DOHH2 (cell line): ENCODE measurements at regions not wholly inside any gene's neighbourhood (a gene's known extent, or its start where the extent isn't known, plus 50 kb on each side); places are given as distances from the start of the nearest gene placed in this dataset.

Experiments used
- H3F3A ChIP-seq: fragments of 200-600 bp; sonication (generic), shearing (Covaris generic); 2 replicates; pipeline ENCODE4 v1.6.0; 2016; ENCODE audit warnings: antibody characterized with exemption, mild to moderate bottlenecking; ENCODE audit not compliant: control insufficient read depth, insufficient read depth
- H3K27ac ChIP-seq: fragments of 200-600 bp; sonication (generic); 2 replicates; pipeline ENCODE4 v1.5.1; 2014; ENCODE audit warnings: low read depth, mild to moderate bottlenecking, low read length, moderate library complexity
- H3K27me3 ChIP-seq: fragments of 200-600 bp; sonication (generic); 2 replicates; pipeline ENCODE4 v1.6.1; 2014; ENCODE audit warnings: mild to moderate bottlenecking, low read length, mixed read lengths; ENCODE audit not compliant: control insufficient read depth
- H3K36me3 ChIP-seq: fragments of 200-600 bp; sonication (generic); 2 replicates; pipeline ENCODE4 v1.6.1; 2014; ENCODE audit warnings: mild to moderate bottlenecking, low read length, moderate library complexity, mixed read lengths; ENCODE audit not compliant: control insufficient read depth
- H3K4me1 ChIP-seq: fragments of 200-600 bp; sonication (generic); 2 replicates; pipeline ENCODE4 v1.6.1; 2014; ENCODE audit warnings: mild to moderate bottlenecking, low read length, mixed read lengths; ENCODE audit not compliant: control insufficient read depth
- H3K4me2 ChIP-seq: fragments of 200-600 bp; sonication (generic); 2 replicates; pipeline ENCODE4 v1.6.0; 2014; ENCODE audit warnings: mild to moderate bottlenecking, low read length, moderate library complexity
- H3K4me3 ChIP-seq: fragments of 200-600 bp; sonication (generic); 2 replicates; pipeline ENCODE4 v1.5.1; 2014; ENCODE audit warnings: mild to moderate bottlenecking, low read length, mixed read lengths
- H3K79me2 ChIP-seq: fragments of 200-600 bp; sonication (generic); 2 replicates; pipeline ENCODE4 v1.6.1; 2014; ENCODE audit warnings: mild to moderate bottlenecking, low read length, mixed read lengths; ENCODE audit not compliant: control insufficient read depth
- H3K9me2 ChIP-seq: fragments of 200-600 bp; sonication (generic); replicated peaks from 2 replicates; pipeline ENCODE4 v1.6.1; 2014; ENCODE audit warnings: mild to moderate bottlenecking, low read length, mixed read lengths; ENCODE audit not compliant: control insufficient read depth
- H3K9me3 ChIP-seq: fragments of 200-600 bp; sonication (generic); 2 replicates; pipeline ENCODE4 v1.6.1; 2014; ENCODE audit warnings: antibody characterized with exemption, low read length, mixed read lengths; ENCODE audit not compliant: control insufficient read depth, insufficient read depth
- H4K20me1 ChIP-seq: fragments of 200-600 bp; sonication (generic); 2 replicates; pipeline ENCODE4 v1.6.0; 2014; ENCODE audit warnings: low read depth, mild to moderate bottlenecking, antibody characterized with exemption, low read length, moderate library complexity; ENCODE audit not compliant: control insufficient read depth, insufficient read depth
- EZH2phosphoT487 ChIP-seq: fragments of 200-600 bp; sonication (generic); IDR thresholded peaks from 2 replicates; pipeline ENCODE4 v1.6.1; 2017; ENCODE audit warnings: borderline replicate concordance, mild to moderate bottlenecking, antibody characterized with exemption, low read length, moderate library complexity, mixed read lengths
- TF ChIP-seq, protein P1 (sequence below): fragments of 200-600 bp; sonication (generic); IDR thresholded peaks from one replicate; pipeline ENCODE4 v1.5.1; 2014; ENCODE audit warnings: antibody characterized with exemption, mild to moderate bottlenecking, low read depth, low read length; ENCODE audit not compliant: poor library complexity, severe bottlenecking

- Histone ChIP-seq H3K9me3 (no peaks in the 10 kb centered on the region), H3K4me2 (no peak overlapping the region), H3K36me3 (no peaks in the 10 kb centered on the region), H3K27ac (no peak overlapping the region), H4K20me1 (no peaks in the 10 kb centered on the region), H3K9me2 (no peaks in the 10 kb centered on the region), H3K79me2 (no peaks in the 10 kb centered on the region), H3K27me3 (no peaks in the 10 kb centered on the region), H3K4me1 (no peaks in the 10 kb centered on the region), H3F3A (no peaks in the 10 kb centered on the region), H3K4me3 (no peak overlapping the region)
- no peak for TF ChIP-seq EZH2phosphoT487
- TF ChIP-seq, protein P1, sequence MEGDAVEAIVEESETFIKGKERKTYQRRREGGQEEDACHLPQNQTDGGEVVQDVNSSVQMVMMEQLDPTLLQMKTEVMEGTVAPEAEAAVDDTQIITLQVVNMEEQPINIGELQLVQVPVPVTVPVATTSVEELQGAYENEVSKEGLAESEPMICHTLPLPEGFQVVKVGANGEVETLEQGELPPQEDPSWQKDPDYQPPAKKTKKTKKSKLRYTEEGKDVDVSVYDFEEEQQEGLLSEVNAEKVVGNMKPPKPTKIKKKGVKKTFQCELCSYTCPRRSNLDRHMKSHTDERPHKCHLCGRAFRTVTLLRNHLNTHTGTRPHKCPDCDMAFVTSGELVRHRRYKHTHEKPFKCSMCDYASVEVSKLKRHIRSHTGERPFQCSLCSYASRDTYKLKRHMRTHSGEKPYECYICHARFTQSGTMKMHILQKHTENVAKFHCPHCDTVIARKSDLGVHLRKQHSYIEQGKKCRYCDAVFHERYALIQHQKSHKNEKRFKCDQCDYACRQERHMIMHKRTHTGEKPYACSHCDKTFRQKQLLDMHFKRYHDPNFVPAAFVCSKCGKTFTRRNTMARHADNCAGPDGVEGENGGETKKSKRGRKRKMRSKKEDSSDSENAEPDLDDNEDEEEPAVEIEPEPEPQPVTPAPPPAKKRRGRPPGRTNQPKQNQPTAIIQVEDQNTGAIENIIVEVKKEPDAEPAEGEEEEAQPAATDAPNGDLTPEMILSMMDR = no peak
Measured at GRCh38 chr20:52261792-52262191, 70.2 kb upstream of the ZFP64 start.

GRCh38 chr20:52259295-52259694 is 67.7 kb upstream of the ZFP64 start:
- no peaks in the 10 kb centered on the region for H3K9me2 ChIP-seq

DNA sequence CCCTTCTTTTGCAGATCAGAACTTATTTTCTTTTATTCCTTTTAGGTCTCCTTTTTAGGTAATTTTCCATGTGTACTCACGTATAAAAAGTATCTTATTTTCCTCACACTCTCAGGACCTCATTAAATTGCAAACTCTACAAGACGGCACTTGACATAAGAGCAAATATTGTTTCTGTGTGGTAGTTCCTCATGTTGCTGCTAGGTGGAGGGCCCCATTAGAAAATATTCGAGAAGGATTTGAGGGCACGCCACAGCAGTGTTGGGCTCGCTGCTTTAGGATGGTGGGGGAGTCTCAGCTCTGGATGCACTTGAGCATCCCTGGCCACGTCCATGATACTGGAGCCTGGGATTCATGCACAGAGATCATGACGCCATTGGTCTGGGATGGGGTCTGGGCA is 64.9 kb upstream of the ZFP64 start:
- no peak overlapping the region for H3K4me3 ChIP-seq
- no peaks in the 10 kb centered on the region for H3K9me2 ChIP-seq
- no peaks in the 10 kb centered on the region for H4K20me1 ChIP-seq
- H3K4me1 ChIP-seq = no peaks in the 10 kb centered on the region
- no peaks in the 10 kb centered on the region for H3K36me3 ChIP-seq
- H3K79me2 ChIP-seq = no peaks in the 10 kb centered on the region
- TF ChIP-seq EZH2phosphoT487 = no peak
- TF ChIP-seq, protein P1 = no peak
- H3K9me3 ChIP-seq = no peaks in the 10 kb centered on the region
- no peak overlapping the region for H3K4me2 ChIP-seq
- H3F3A ChIP-seq = no peaks in the 10 kb centered on the region
- H3K27ac ChIP-seq = no peak overlapping the region
- no peaks in the 10 kb centered on the region for H3K27me3 ChIP-seq

More at GRCh38 chr20:52259295-52259694, 67.7 kb upstream of the ZFP64 start:
- H3K4me1 ChIP-seq = no peaks in the 10 kb centered on the region
- H4K20me1 ChIP-seq = no peaks in the 10 kb centered on the region
- no peak overlapping the region for H3K4me2 ChIP-seq
- H3K4me3 ChIP-seq = no peak overlapping the region
- H3K27me3 ChIP-seq = no peaks in the 10 kb centered on the region
- no peaks in the 10 kb centered on the region for H3F3A ChIP-seq
- H3K79me2 ChIP-seq = no peaks in the 10 kb centered on the region
- no peak for TF ChIP-seq EZH2phosphoT487
- no peaks in the 10 kb centered on the region for H3K36me3 ChIP-seq
- H3K9me3 ChIP-seq = no peaks in the 10 kb centered on the region
- no peak overlapping the region for H3K27ac ChIP-seq

DNA sequence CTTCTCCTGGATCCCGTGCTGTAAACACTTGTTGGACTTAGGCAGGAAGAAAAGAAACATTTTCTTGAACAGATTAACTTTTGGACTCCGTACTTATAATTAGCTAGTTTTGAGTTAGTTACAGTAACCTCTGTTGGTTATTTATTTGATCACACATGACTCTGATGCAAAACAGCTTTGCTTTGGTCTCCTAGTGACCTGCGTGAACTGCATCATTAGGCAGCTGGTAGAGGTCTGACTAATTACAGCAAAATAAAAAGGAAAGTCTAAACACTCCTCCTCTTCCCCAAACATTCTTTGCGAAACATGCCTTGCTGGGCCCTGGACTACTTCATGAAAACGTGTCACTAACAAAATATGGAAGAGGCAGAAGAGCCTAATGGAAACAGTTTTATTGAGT is 61.1 kb upstream of the ZFP64 start:
- Histone ChIP-seq H3K27ac (no peak overlapping the region), H3K36me3 (no peaks in the 10 kb centered on the region), H3K9me2 (no peaks in the 10 kb centered on the region), H4K20me1 (no peaks in the 10 kb centered on the region), H3K4me2 (no peak overlapping the region), H3K4me3 (no peak overlapping the region), H3K9me3 (no peaks in the 10 kb centered on the region), H3F3A (no peaks in the 10 kb centered on the region), H3K27me3 (no peaks in the 10 kb centered on the region), H3K4me1 (no peaks in the 10 kb centered on the region), H3K79me2 (no peaks in the 10 kb centered on the region)
- TF ChIP-seq, protein P1 = no peak
- TF ChIP-seq EZH2phosphoT487 = no peak
